ENCODE measurements at regions not wholly inside any gene's neighbourhood (a gene's known extent, or its start where the extent isn't known, plus 50 kb on each side); places are given as distances from the start of the nearest gene placed in this dataset.
"Not testable (repeated sequence)": the region's sequence is repeated elsewhere in the genome, so short reads cannot be mapped to it uniquely, and the experiment has no call there.

DNA sequence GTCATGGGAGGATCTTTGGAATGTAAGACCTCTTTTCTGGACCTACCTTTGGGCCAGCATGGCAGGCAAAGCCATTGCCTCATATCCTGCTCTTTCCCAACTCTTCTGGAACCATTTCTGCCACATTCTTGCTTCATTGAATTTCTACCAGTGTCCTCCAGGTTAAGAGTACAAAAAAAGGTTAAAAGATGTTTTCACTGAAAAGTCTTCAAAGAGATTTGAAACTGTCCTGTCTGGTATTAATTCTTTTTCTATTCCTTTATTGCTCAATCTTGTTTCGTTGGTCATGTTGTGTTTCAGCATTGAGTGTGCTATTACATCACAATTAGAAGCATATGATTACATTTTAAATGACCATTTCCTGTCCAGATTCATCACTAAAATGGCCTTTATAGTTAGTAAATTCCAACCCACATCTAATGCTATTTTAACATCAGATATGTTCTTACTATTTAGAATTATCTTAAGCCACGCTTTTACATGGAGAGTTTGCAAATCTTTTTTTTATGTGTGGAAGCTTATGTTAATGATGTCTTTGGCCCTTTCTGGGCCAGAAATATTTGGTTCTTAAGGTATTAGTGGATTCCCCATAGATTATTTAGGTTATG, 450.9 kb downstream of the GJA1 start:
- ChIA-PET POLR2A (no interaction called here), CTCF (no interaction called here)
- ATAC-seq (ENCODE audit: low read depth) (no peak), DNase-seq (no peak)
- H3K9me3 Mint-ChIP-seq: no peaks in the 10 kb centered on the region
- no peaks in the 10 kb centered on the region for H3K4me1 Mint-ChIP-seq
- no peaks in the 10 kb centered on the region for H3K36me3 Mint-ChIP-seq (ENCODE audit: low read depth)
- H3K4me3 Mint-ChIP-seq: no peak overlapping the region
- no peak overlapping the region for H3K27ac Mint-ChIP-seq
- TF ChIP-seq, protein P1, sequence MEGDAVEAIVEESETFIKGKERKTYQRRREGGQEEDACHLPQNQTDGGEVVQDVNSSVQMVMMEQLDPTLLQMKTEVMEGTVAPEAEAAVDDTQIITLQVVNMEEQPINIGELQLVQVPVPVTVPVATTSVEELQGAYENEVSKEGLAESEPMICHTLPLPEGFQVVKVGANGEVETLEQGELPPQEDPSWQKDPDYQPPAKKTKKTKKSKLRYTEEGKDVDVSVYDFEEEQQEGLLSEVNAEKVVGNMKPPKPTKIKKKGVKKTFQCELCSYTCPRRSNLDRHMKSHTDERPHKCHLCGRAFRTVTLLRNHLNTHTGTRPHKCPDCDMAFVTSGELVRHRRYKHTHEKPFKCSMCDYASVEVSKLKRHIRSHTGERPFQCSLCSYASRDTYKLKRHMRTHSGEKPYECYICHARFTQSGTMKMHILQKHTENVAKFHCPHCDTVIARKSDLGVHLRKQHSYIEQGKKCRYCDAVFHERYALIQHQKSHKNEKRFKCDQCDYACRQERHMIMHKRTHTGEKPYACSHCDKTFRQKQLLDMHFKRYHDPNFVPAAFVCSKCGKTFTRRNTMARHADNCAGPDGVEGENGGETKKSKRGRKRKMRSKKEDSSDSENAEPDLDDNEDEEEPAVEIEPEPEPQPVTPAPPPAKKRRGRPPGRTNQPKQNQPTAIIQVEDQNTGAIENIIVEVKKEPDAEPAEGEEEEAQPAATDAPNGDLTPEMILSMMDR (IDR thresholded peaks at IDR 0.05): no peak
- intact Hi-C loops (cut with micrococcal nuclease): no loop called here
- H3K27me3 Mint-ChIP-seq: no peaks in the 10 kb centered on the region

DNA sequence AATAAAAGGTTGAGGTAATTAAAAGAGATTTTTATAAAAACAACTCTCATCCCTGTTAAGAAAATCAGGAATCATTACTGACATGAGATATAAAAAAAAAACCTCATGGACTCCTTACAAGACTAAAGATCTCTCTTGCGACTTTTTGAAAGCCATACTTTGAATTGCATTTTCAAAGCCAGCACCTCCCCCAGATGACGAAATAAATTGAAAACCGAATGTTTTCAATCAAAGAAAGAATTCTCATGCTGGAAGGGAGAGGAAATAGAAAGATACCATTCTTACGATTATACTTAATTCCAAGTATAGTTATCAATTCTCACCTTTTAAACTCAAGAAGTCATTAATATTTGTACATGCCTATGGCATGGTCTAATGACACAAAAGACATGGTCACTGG, 452.3 kb downstream of the GJA1 start:
- H3K4me1 Mint-ChIP-seq: no peaks in the 10 kb centered on the region
- H3K27ac Mint-ChIP-seq: no peak overlapping the region
- TF ChIP-seq, protein P1 (IDR thresholded peaks at IDR 0.05): no peak
- no peak for DNase-seq
- H3K4me3 Mint-ChIP-seq: no peak overlapping the region
- ATAC-seq (ENCODE audit: low read depth): no peak
- H3K9me3 Mint-ChIP-seq: no peaks in the 10 kb centered on the region
- no peaks in the 10 kb centered on the region for H3K27me3 Mint-ChIP-seq
- H3K36me3 Mint-ChIP-seq (ENCODE audit: low read depth): no peaks in the 10 kb centered on the region
- ChIA-PET POLR2A (no interaction called here), CTCF (no interaction called here)
- intact Hi-C loops (cut with micrococcal nuclease): no loop called here

DNA sequence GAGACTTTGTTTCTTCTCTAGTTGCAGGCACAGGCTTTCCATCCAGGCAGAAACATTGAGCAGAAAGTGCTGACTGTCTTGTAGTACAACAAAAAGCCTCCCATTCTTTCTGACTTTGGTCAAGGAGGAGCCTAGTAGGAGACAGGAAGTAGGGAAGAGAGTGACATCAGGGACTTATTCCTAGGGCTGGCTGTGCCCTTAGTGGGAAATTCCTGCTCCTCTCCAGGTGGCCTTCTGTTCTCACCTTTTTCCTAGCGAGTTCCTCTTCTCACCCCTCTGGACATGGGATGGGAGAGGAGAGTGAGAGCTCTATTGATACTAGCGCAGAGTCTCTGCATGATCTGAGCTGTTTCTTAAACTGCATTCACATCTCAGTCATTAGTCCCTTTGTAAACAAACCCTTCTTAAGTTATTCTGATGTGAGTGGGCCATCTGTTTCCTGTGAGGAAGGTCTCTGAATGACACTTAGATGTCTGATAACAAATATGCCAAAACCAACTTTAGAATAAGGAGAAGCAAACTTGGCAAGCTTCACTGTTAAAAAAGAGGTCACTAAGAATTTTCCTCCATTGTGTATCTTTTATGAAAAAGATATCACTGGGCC, 455.0 kb downstream of the GJA1 start:
- no peak for ATAC-seq (ENCODE audit: low read depth)
- H3K4me3 Mint-ChIP-seq: no peak overlapping the region
- H3K4me1 Mint-ChIP-seq: no peaks in the 10 kb centered on the region
- ChIA-PET CTCF (no interaction called here), POLR2A (no interaction called here)
- intact Hi-C loops (cut with micrococcal nuclease): no loop called here
- H3K9me3 Mint-ChIP-seq: no peaks in the 10 kb centered on the region
- H3K27ac Mint-ChIP-seq: no peak overlapping the region
- TF ChIP-seq, protein P1 (IDR thresholded peaks at IDR 0.05): no peak
- H3K27me3 Mint-ChIP-seq: no peaks in the 10 kb centered on the region
- DNase-seq: no peak
- H3K36me3 Mint-ChIP-seq (ENCODE audit: low read depth): no peaks in the 10 kb centered on the region

DNA sequence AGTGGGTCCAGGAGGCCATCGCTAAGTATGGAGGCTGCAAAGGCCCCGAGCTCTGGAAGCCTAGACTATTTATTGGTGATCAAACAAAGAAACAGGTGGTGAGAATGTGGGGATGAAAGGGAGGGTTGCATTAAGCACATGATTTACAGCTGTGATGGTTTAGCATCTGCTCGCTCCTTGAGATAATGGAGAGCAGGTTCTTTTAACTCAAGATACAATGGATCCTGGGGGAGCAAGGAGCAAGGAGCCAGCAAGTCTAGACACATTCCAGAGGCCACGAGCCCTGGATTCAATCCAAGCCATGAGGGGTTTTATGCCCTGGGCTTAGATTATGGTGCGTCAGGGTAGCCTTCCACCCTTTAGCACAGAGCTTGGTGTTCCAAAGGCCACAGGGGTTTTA, 460.3 kb downstream of the GJA1 start:
- DNase-seq; H3K27me3 Mint-ChIP-seq; H3K36me3 Mint-ChIP-seq (ENCODE audit: low read depth); H3K4me3 Mint-ChIP-seq; H3K27ac Mint-ChIP-seq; intact Hi-C loops (cut with micrococcal nuclease); CTCF ChIA-PET; H3K4me1 Mint-ChIP-seq; POLR2A ChIA-PET; ATAC-seq (ENCODE audit: low read depth); H3K9me3 Mint-ChIP-seq: not testable (repeated sequence)

DNA sequence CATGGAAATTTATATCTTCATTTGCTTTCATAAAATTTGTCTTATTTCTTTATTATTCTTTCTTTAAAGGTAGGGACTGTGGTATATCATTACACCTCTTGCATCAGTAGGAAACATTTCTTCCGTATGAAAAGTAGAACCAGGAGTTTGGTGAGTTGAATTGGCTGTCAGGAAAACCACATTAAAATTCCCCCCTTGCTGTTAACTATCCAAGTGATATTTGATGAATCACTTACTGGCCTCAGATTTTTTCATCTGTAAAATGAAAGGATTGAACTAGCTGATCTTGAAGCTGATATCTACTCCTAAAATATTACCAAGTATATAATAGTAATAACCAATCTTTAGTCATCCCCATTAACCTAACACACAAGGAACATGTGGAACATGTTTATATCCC, 460.9 kb downstream of the GJA1 start:
- H3K27me3 Mint-ChIP-seq: no peaks in the 10 kb centered on the region
- POLR2A ChIA-PET: no interaction called here
- DNase-seq (no peak), ATAC-seq (ENCODE audit: low read depth) (no peak)
- CTCF ChIA-PET: no interaction called here
- no peaks in the 10 kb centered on the region for H3K36me3 Mint-ChIP-seq (ENCODE audit: low read depth)
- no peak overlapping the region for H3K27ac Mint-ChIP-seq
- intact Hi-C loops (cut with micrococcal nuclease): no loop called here
- no peak overlapping the region for H3K4me3 Mint-ChIP-seq
- no peaks in the 10 kb centered on the region for H3K4me1 Mint-ChIP-seq
- TF ChIP-seq, protein P1 (IDR thresholded peaks at IDR 0.05): no peak
- H3K9me3 Mint-ChIP-seq: no peaks in the 10 kb centered on the region

DNA sequence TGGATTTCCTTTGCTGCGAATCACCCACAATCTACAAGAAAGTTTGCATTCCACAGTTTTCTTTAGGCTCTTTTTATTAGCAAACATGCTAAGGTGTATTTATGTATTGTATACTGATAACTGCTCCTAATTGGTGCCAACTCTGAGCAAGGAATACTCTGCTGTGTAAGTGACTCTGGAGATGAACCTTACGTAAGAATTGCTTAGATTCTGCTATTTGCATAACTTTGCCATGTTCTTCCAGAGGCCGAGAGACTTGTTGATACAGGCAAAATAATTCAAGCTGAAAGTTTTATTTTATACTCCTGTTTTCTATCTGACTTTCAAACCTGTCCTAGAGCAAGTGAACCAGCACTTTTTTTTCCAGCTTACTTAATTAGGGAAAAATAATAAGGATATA, 461.3 kb downstream of the GJA1 start:
- DNase-seq: no peak
- no peaks in the 10 kb centered on the region for H3K4me1 Mint-ChIP-seq
- ATAC-seq (ENCODE audit: low read depth): no peak
- no peaks in the 10 kb centered on the region for H3K27me3 Mint-ChIP-seq
- no peaks in the 10 kb centered on the region for H3K36me3 Mint-ChIP-seq (ENCODE audit: low read depth)
- TF ChIP-seq, protein P1 (IDR thresholded peaks at IDR 0.05): no peak
- no peak overlapping the region for H3K27ac Mint-ChIP-seq
- no peaks in the 10 kb centered on the region for H3K9me3 Mint-ChIP-seq
- no peak overlapping the region for H3K4me3 Mint-ChIP-seq
- ChIA-PET CTCF (no interaction called here), POLR2A (no interaction called here)
- intact Hi-C loops (cut with micrococcal nuclease): no loop called here

All from activated B cell treated with CpG ODN at 0.5 μM for 24 hours (primary cell).